ENCODE measurements at regions not wholly inside any gene's neighbourhood (a gene's known extent, or its start where the extent isn't known, plus 50 kb on each side); places are given as distances from the start of the nearest gene placed in this dataset.

DNA sequence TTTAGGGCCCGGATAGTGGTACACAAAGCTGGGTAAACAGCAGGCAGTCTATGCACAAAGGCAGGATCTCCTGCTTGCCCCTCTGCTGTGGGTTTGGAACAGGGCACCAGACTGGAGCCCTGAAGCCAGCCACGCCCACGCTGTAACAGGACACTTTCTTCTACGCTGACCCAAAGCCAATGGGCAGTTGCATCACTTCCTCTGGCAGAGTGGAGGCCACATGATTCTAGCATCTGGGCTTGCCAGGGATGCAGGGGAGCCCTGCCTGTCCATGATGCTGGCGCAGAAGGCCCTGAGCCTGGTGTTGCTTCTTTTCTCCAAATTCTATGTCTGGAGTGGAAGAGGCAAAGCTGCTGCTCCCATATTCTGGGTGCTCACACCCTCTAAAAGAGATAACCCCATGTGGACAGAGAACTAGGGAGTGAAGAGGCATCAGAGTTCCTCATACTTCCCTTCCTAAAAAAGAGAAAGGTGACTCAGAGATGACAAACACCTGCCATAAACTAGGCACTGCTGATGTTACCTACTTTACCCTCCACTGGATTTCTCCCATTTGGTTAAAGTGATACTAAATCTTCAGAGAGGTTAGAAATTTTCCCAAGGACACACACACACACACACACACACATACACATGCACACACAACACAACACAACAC lies 260.3 kb upstream of the KLF4 start:
- intact Hi-C loops (cut with micrococcal nuclease), result loop anchor here (1.0 to 10.0 kb wide), 4 partner anchors 112 to 415 kb away; partner anchors contain the start of gene KLF4
- TF ChIP-seq USF2 (IDR thresholded peaks at IDR 0.05; ENCODE audit: low read depth, low read length), result peak; percentile 77; the same call in 1 of the 2 replicates
- peak; percentile 99 for TF ChIP-seq CEBPB (IDR thresholded peaks at IDR 0.05; ENCODE audit: low read depth, low read length)
- TF ChIP-seq NFE2L2 (IDR thresholded peaks at IDR 0.05; ENCODE audit: low read depth, low read length), result no peak
- TF ChIP-seq RAD21 (IDR thresholded peaks at IDR 0.05; ENCODE audit: low read length), result no peak
- TF ChIP-seq MAZ (IDR thresholded peaks at IDR 0.05; ENCODE audit: borderline replicate concordance, low read depth, low read length), result peak; percentile 34; the same call in 1 of the 2 replicates
- peak; percentile 41; the same call in 1 of the 2 replicates for TF ChIP-seq MXI1 (IDR thresholded peaks at IDR 0.05; ENCODE audit: borderline replicate concordance, low read depth, low read length)

More for the DNA sequence above, 260.3 kb upstream of the KLF4 start:
- H4K20me1 ChIP-seq (ENCODE audit: insufficient read depth, low read length), result no peaks in the 10 kb centered on the region
- H3K79me1 ChIP-seq (ENCODE audit: low read depth in 1 of 2, low read length in 2 of 2), result no peaks in the 10 kb centered on the region
- peak overlapping the region; percentile 97 for H3K56ac ChIP-seq (ENCODE audit: extremely low read depth, insufficient read depth, low read length)
- dilution Hi-C loops (cut with HindIII; ENCODE audit: low sequenced_read_pairs, unreplicated experiment) (no loop called here), in situ Hi-C loops (cut with MboI; ENCODE audit: low sequenced_read_pairs) (loop anchor here (25.0 kb wide), 2 partner anchors 812 to 863 kb away; no protein-coding TSS in a partner anchor)
- ATAC-seq (ENCODE audit: low read depth), result peak; percentile 78
- H2BK20ac ChIP-seq (ENCODE audit: low read depth, low read length), result peak overlapping the region; percentile 97
- peak; percentile 96 for DNase-seq
- no peaks in the 10 kb centered on the region for H3K36me3 ChIP-seq (ENCODE audit: control insufficient read depth, insufficient read depth, low read length)
- peak overlapping the region; percentile 87; the same call in 2 of the 3 replicates for H2BK15ac ChIP-seq (ENCODE audit: low read depth, low read length)
- no peaks in the 10 kb centered on the region for H3K27me3 ChIP-seq (ENCODE audit: control insufficient read depth, insufficient read depth, low read length)
- 12% methylated on average over 3 of the region's 5 CpGs; no CpG with 5 or more reads in 1 of the 2 experiments for WGBS, 2 experiments (ENCODE audit: extremely low coverage in 2 of 2, insufficient read length in 1 of 2)
- peaks cover 19% of the 10 kb centered on the region for H3K4me1 ChIP-seq (ENCODE audit: control insufficient read depth, insufficient read depth, low read length)
- peak overlapping the region; percentile 92 to 98 for H4K8ac ChIP-seq (ENCODE audit: low read depth in 2 of 2, low read length in 2 of 2)
- H4K91ac ChIP-seq (ENCODE audit: insufficient read depth, low read depth, low read length), result peak overlapping the region; percentile 98
- POLR2A ChIA-PET (ENCODE audit: unreplicated experiment), result no interaction called here
- peak overlapping the region; percentile 96 for H3K23ac ChIP-seq (ENCODE audit: low read depth, low read length)
- peak overlapping the region; percentile 97 for H2BK120ac ChIP-seq (ENCODE audit: low read depth, low read length)
- CTCF ChIA-PET, result no interaction called here
- H2BK5ac ChIP-seq (ENCODE audit: low read depth, low read length, poor library complexity, severe bottlenecking), result peak overlapping the region; percentile 95
- peak overlapping the region; percentile 83 for H2AFZ ChIP-seq (replicated peaks; ENCODE audit: low read length, poor library complexity)
- H3K18ac ChIP-seq (ENCODE audit: low read depth, low read length), result peak overlapping the region; percentile 67
- H3K9ac ChIP-seq (ENCODE audit: low read depth, low read length), result peak overlapping the region; percentile 67
- no peak overlapping the region for H3K4me3 ChIP-seq (ENCODE audit: insufficient read depth, low read depth, low read length)
- H2AK5ac ChIP-seq (ENCODE audit: low read depth, low read length), result peak overlapping the region; percentile 99
- peak overlapping the region; percentile 81 for H3K27ac ChIP-seq (ENCODE audit: insufficient read depth, low read length)
- H3K9me1 ChIP-seq (ENCODE audit: insufficient read depth, low read length), result peaks cover 4% of the 10 kb centered on the region
- BruUV-seq (replicated peaks), result no TSS peak
- H4K5ac ChIP-seq (ENCODE audit: low read depth, low read length), result peak overlapping the region; percentile 83
- H3K9me3 ChIP-seq (ENCODE audit: control insufficient read depth, insufficient read depth, low read length), result no peaks in the 10 kb centered on the region
- peak overlapping the region; percentile 95 for H2AK9ac ChIP-seq (replicated peaks; ENCODE audit: low read depth, low read length, poor library complexity)
- H3K4me2 ChIP-seq (ENCODE audit: low read depth, low read length), result peak overlapping the region; percentile 21; the same call in 1 of the 2 replicates
- peak overlapping the region; percentile 97 for H3K4ac ChIP-seq (ENCODE audit: low read depth, low read length)
- peak overlapping the region; percentile 94 for H3K14ac ChIP-seq (replicated peaks; ENCODE audit: low read depth, low read length)
